NCI-H748 treated with DMSO at 0.1 percent for 48 hours (cell line): ENCODE measurements at regions not wholly inside any gene's neighbourhood (a gene's known extent, or its start where the extent isn't known, plus 50 kb on each side); places are given as distances from the start of the nearest gene placed in this dataset.
"Not testable (repeated sequence)": the region's sequence is repeated elsewhere in the genome, so short reads cannot be mapped to it uniquely, and the experiment has no call there.

Source experiments
- DNase-seq: peaks from one replicate; lab custom pipeline; 2025; lab: John Stamatoyannopoulos, UW

DNA sequence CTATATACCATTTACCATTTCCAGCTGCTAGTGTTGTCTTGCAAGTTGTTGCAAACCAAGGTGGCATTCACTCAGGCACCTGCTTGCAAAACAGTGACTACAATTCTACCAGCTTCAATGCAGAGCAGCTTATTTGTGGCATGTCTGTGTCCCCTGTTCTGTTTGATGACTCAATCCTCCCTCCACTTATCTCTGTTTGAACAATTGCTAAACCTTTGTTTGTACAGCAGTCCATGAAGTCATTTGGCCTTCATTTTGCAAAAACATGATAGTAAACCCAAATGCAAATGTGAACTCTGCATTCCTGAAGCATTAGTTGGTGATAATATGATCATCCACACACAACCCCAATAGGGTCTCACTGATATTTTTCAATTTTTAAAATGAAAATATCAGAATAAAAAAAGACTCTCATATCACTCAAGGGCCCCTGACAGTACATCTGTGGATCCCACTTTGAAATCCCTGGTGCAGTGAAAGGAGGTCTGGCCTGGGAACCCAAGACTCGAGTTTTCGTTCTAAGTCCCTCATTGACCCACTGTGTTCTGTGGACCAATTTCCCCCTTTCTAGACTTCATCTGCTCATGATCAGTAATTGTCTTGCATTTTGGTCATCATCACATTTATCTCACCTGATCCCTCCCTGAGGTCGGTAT, 425.4 kb downstream of the RPS24 start:
- peak; percentile 86 for DNase-seq

DNA sequence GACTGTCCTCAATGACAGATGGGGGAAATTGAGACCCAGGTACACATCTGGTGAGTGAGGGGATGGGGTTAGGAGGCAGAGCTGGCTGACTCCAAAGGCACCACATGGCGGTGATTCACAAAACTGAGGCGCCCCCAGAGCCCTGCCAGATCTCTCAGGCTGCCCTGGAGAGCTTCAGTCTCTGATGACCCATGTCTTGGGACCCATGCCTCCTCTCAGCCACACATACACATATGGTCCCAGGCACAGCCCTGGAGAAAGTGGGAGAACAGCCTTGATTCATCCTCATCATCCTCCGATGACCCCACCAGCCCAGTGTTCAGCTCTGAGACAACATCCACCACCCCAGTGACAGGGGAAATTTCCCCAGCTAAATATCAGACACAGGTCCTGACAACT, 426.0 kb downstream of the RPS24 start:
- no peak for DNase-seq

DNA sequence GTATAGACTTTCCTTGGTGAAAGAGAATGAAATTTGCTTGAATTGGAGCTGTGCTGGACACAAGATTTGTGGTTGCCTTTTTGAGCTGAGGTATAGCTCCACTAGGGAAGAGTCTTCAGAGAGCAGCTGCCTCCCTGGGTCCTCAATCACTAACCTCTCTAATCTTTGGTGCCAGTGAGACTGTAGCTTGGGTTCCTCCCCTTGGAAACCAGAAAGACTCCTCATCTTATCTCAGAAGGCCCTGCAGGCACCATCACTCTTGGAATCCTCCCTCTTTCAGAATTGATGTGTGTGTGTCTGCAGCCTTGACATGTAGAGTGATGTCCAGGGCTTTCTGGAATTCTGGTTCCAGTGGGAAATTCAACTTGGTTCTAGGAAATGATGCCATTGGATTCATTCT, 426.5 kb downstream of the RPS24 start:
- DNase-seq: no peak

DNA sequence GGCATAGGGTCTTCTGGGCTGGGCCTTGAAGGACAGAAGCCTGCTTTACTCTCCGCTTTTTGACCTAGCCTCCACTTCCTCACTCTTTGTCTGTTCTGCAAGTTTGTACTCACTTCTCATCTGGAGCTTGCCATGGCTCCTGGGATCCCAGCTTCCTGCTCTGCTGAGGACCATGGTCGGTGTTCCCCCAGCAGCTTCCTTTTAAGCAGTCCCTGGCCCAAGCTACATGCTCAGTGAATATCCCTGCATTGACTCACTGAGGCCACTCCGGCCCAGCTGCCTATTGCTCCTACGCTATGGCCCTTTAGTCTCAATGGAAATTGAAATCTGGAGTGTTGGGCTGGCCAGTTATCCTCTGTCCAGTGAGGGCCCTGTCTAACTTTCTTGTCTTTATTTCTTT, 427.7 kb downstream of the RPS24 start:
- DNase-seq: no peak

DNA sequence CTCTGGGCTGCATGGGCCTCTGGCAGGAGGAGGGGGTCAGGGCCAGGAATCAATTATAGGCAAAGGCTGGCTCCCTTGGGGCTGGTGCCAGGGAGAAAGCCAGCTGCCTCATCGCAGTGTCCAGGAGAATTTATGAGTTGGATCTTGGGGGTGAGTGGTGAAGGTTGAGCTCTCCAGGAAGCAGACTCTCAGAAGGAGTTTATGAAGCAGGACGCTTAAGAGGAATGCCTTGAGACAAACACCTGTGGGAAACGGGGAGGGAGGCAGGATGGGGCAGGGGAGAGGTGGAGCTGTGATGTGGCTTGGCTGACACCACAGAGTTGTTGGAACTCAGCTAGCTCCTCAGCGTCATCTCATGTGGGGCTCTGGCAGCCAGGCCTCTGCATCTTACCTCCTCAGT, 428.5 kb downstream of the RPS24 start:
- DNase-seq: no peak

DNA sequence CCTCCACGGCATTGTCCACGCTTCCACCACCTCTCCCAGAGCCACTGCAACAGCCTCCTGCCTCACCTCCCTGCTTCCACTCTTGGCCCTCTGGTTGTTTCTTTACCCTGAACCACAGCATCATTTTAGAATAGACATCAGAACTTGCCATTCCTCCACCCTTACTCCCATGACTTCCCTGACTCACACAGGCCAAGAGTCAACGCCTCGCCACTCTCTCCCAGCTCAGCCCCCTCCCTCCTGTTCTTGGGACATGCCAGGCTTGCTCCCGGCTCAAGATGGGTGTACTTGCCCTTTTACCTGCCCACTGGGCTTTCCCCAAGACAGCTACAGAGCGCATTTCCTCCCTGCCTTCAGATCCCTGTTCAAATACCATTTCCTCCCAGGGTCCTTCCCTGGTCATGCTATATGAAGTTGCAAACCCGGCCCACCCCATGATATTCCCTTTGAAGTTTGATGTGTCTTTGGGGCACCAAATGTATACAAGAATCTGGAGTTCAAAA, 429.1 kb downstream of the RPS24 start:
- no peak for DNase-seq

DNA sequence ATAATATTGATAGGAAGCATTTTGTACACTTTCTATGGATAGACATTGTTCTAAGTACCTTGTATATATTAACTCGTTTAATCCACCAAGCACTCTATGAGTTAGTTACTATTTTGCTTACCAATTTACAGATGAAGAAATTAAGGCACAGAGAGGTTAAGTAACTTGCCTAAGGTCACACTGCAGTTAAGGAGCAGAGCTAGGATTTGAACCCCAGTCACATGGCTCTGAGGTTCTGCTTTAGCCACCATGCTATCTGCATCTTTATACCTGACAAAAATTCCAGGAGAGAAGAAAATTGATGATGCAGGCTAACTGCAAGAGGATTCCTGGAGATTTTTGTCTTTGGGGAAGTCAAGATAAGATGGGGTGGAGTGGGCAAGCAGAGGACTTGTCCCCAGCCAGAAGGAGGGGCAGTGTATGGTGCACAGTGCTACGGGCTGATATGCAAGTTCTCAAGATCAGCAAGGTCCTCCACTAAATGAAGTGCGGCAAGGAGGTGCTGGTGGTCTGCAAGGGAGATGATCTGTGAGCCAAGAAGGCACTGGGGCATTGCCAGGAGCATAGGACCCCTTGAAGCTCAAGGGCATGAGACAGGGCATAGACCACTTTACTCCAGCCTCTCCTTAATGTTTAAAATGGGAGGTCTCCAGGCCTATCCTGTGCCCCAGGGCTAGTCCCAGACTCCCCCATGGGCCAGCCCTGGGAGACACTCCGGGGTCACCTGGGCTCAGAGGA, 430.6 kb downstream of the RPS24 start:
- DNase-seq: no peak

DNA sequence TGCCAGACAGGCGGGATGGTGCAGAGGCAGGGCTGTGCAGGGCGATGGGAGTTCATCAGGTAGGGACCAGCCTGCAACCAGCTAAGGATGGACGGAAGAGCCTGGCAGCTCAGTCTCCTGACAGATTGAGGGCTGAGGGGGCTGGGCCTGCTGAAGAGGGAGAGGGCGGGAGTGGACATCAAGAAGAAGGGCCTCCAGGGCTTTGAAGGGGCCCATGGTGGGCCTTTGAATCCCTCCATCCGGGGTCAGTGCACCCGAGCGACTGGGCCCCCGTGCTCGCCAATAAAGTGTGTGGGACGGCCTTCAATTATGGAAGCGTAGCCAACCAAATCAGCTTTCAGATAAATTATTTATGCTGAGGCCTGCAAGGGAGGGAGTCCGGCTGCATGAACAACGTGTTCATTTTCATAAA, 431.2 kb downstream of the RPS24 start:
- DNase-seq: no peak

DNA sequence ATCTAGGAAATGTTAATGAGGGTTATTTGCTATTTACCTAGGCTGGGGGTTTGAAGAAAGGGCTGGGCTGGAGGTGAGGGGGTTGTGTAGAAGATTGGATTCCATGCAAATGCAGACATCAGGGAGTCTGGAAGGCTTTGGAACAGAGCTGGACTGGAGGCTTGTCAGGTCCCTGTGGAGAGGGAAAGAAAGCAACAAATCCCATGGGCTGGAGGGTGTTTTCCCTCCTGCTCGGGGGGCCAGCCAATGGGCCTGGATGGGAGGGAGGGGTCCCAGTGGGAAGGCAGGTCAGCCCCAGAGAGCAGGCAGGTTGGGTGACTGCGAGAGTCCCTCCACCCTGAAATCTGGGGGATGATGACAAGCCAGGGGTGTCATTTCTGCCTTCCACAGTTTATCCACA, 431.8 kb downstream of the RPS24 start:
- no peak for DNase-seq

DNA sequence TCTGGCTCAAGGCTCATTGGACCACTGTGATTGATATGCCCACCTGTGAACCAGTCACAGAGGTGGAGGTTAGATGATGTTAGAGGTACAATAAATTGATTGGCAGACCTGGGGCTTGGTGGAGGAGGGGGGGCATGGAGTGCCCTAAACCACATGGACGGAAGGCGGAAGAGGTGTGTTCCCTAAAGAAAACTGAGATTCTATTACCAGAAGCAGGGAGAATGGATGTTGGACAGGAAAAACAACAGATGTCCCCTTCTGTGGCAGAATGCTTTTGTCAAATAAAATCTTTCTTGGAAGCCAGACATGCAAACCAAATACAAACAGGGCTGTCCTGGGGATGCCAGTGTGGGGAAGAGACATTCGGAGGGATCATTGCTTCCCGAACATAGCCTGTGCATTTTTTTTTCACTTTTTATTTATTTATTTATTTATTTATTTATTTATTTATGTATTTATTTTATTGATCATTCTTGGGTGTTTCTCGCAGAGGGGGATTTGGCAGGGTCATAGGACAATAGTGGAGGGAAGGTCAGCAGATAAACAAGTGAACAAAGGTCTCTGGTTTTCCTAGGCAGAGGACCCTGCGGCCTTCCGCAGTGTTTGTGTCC, 433.9 kb downstream of the RPS24 start:
- DNase-seq: no peak

DNA sequence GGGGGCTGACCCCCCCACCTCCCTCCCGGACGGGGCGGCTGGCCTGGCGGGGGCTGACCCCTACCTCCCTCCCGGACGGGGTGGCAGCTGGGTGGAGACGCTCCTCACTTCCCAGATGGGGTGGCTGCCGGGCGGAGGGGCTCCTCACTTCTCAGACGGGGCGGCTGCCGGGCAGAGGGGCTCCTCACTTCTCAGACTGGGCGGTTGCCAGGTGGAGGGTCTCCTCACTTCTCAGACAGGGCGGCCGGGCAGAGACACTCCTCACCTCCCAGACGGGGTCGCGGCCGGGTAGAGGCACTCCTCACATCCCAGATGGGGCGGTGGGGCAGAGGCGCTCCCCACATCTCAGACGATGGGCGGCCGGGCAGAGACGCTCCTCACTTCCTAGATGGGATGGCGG, 435.1 kb downstream of the RPS24 start:
- DNase-seq: not testable (repeated sequence)

DNA sequence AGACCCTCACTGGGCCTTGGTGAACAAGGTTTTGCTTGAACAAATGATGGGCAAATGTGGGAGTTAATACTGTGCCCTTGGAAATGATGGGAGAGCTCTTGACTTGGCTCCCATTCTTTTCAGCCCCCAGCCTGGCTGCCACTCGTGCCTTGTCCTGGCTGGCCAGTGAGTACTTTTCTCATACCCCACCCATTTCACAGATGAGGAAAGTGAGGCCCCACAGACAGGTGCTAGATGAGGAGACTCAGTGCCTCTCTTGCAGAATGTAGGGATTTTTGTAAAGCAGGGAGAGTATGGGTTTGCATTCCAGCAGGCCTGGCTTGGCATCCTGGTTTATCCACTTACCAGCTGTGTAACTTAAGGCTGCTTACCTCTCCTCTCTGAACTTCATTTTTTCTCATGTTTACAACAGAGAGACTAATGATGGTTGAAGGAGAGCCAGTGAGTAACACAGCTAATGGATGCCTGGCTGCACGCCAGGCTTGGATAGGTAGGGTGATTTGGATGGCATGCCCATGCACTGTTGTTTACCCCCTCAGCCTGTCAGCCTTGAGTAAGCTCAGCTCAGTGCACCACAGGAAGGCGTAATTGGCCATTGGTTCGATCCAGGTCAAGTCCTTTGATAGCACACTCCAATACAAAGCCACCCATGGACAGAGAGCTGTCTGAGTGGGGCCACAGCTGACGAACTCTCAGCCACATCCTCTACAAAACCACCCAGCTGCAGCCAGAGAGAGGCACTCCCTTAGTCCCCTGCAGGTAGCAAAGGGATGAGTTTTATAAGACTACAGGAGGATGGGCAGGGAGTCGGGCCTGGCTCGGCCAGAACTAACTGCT, 436.8 kb downstream of the RPS24 start:
- DNase-seq: peak; percentile 58

DNA sequence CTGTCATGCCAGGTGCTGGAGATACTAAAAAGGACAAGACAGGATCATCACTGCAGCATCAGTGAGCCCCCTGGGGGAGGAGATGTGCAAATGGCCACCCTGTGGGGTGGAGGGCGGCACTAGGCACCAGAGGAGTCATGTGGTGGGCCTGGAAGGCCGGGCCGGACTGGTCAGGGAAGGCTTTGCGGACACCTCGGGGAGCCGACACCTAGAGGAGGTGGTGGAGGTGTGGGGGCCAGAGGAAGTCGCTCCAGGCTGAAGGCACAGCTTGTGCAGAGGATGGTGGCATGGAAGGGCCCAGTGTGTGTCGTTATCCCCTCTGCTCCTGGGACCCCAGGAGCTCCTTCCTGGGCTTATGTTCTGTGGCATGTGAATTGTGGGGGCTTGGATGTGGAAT, 437.7 kb downstream of the RPS24 start:
- DNase-seq: no peak

DNA sequence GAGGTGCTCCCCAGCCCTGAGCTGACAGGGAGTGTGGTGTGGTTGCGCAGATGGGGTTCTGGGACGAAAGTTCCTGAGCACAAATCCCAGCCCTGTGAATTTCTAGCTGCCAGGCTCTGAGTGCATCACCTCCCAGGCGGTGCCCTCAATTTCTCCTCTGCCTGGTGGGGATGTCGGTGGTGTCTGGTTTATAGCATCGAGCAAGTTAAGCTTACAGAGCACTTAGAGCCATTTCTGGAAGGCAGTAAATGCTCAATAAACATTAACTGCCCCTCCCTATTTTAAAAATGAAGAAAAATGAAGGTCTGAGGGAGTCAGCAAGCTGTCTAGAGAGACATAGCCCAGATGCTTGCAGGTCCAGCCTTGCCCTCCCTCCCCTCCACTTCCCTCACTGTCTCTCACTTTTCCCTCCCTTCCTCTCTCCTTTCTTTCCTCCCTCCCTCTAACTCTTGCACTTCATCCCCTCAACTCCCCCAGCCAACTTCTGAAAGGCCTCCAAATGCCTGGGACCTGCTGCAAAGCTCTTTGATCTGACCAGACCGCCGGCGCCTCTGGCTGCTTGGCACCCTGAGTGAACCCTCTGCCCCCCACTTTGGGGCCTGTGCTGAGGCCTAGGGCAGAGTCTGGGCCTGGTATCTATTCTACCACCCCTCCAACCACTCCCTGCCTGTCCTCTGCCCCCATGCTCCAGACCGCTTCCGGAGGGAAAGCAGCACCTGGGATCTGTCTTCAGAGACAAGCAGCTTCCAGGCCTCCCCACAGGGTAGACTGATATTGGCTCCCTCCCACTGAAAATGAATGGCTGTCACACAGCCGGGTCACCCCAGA, 438.3 kb downstream of the RPS24 start:
- no peak for DNase-seq

DNA sequence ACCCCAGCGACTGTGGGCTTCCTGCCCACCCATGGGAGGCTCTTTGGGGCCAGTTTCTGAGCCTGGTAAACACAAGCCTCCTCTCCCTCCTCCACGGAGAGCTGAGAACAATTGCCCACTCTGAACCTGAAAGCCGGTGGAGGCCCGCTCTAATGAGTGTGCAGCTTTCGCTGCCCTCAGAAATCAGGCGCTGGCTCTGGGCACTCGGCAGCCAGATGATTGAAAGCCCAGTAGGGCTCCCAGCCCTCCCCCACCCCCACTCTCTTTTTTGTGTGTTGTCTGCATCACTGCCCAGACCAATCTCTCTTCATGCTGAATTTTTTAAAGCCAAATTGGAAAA, 438.9 kb downstream of the RPS24 start:
- no peak for DNase-seq

DNA sequence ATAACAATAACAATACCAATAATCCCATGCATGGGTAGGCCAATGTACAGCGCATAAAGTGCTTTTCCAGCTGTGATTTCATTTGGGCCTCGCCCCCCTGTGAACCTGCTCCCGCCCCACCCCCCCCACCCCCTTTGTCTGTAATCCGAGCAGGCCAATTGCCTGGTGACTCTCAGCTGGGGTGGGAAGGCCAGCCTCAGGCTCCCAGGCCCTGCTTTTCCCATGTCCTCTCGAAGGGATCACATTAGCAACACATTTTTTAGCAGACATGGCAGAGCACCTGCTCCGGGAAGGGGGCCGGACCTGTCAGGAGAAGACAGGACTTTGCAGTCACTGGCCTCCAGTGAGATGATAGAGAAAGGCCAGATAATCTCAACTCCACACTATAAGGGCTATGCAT, 439.3 kb downstream of the RPS24 start:
- DNase-seq: no peak

DNA sequence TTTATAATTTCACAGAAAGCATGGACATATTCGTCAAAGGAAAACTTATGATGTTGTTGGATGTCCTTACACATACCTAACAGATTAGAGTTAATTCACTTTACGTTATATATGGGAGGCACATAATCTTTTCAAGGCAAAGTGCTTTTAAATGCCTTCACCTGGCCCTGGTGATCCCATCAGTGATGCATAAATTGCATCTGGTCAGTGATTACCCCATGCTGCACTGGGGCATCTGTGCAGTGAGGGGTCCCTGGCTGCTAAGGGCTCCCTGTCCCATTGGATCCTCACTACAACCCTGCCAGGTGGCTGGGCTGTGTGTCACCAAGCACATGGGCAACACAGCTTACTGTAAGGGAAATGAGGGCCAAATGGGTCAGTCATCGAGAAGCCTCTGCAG, 441.1 kb downstream of the RPS24 start:
- DNase-seq: no peak

DNA sequence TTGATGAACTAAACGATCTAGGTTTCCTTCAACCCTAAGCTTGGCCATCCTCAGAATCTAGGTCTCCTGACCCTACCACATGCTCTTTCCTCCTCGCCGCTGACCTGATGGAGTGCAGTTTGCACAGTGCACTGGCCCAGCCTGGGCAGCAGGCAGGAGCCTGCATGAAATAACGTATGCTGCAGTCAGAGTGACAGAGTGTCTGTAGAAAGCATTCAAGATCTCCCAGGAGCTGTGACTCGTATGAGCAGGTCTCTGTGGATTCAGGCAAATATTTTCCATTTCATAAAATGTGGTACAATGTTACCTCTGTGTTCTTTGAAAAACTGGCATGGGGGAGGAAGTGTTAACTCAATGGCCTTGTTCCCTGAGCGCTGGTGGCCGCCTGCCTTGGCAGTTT, 441.8 kb downstream of the RPS24 start:
- no peak for DNase-seq

DNA sequence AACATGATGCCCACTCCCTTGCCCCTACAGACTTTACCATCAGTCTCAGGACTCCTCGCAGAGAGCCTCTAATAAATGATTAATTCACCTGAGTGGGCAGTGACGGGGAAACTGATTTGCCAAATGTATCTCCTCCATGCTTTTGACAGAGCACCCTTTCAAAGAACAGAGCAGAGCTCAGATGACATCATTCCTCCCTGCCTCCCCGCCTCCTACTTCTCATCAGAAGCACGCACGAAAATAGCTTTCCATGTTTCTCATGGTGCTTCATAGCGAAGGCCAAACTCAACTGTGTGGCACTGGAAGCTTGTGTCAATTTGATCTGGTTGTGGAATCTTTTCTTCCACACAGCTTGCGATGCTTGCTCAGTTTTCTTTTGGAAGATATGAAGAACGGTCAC, 442.5 kb downstream of the RPS24 start:
- DNase-seq: no peak

DNA sequence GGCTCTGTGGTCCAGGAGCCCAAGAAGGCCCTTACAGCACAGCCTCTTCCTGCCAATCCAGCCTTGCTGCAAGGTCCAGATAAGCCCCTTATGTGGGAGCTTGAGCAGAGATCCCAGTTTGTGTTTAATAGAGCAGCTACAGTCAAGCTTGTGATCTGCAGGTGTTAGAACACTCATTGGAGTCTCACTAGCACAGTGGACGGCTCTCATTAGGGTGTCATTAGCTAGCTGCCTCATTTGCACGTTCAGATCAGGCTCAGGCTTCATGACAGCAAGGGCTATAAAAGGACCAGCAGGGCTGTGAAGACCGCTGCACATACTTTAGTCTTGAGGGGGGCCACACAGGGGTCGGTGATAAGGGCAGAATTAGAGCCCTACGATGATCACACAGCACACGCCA, 443.2 kb downstream of the RPS24 start:
- no peak for DNase-seq

DNA sequence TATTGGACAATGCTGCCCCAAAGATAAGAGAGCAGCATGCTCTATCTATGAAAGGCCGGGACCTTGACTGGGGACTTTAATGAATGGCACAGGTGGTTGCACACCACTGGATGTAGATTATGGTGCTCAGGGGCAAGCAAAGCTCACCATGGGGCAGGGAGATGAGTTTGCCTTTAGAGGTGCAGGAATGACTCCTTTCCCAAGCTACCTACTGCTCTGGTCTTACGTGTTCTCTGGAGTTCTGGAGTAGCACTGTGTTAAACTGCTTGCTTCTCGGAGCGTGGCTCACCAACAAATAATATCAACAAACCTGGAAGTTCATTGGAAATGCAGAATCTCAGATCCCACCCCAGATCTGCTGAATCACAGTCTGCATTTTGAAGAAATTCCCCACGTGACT, 445.3 kb downstream of the RPS24 start:
- DNase-seq: no peak

DNA sequence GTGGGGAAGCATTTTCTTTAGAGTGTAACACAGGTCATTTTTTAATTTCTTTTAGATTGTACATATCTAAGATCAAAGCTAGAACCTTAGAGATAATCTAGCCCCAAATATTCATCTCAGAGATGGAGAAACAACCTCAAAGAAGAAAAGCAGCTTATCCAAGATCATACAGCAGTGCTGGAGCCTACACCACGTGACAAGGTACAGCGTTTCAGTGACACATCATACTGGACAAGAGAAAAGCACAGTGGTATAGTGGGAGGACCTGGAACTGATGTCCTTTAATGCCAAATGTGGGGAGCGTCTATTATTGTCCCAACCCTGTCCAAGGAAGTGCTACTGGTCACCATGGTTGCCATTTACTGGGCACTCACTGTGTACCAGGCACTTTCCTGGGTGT, 445.8 kb downstream of the RPS24 start:
- no peak for DNase-seq
